Neutrophil (primary cell): ENCODE measurements at regions not wholly inside any gene's neighbourhood (a gene's known extent, or its start where the extent isn't known, plus 50 kb on each side); places are given as distances from the start of the nearest gene placed in this dataset.
"Not testable (repeated sequence)": the region's sequence is repeated elsewhere in the genome, so short reads cannot be mapped to it uniquely, and the experiment has no call there.

ENCODE experiments used
- H3K27ac ChIP-seq: fragments of 200-600 bp; sonication (generic); 2 replicates; pipeline ENCODE4 v1.5.1; 2016; ENCODE audit warnings: mild to moderate bottlenecking, moderate library complexity
- H3K27me3 ChIP-seq: fragments of 200-600 bp; sonication (generic); 2 replicates; pipeline ENCODE4 v1.6.0; 2016; ENCODE audit warnings: mild to moderate bottlenecking
- H3K36me3 ChIP-seq: fragments of 200-600 bp; sonication (generic); 2 replicates; pipeline ENCODE4 v1.5.1; 2017
- H3K4me1 ChIP-seq, 2 experiments: fragments of 200-600 bp in 1 of 2; sonication (generic) in 1 of 2; 1 replicate in 1 of 2; 2 replicates in 1 of 2; pipeline versions ENCODE4 v1.5.1 to v1.6.1; 2013 to 2016; ENCODE audit warnings: low read depth in 1 of 2, low read length in 1 of 2, mild to moderate bottlenecking in 1 of 2, moderate library complexity in 1 of 2; ENCODE audit not compliant: control insufficient read depth in 1 of 2, insufficient read depth in 1 of 2
- H3K4me3 ChIP-seq, 2 experiments: fragments of 200-600 bp in 1 of 2; sonication (generic) in 1 of 2; 1 replicate in 1 of 2; 2 replicates in 1 of 2; pipeline ENCODE4 v1.5.1; 2013 to 2016; ENCODE audit warnings: low read depth in 1 of 2, low read length in 1 of 2, mild to moderate bottlenecking in 1 of 2, moderate library complexity in 1 of 2
- H3K9me3 ChIP-seq: fragments of 200-600 bp; sonication (generic); 2 replicates; pipeline ENCODE4 v1.5.1; 2016
- TF ChIP-seq, protein P1 (sequence below): fragments of 200-600 bp; sonication (generic); IDR thresholded peaks from 2 replicates; pipeline ENCODE4 v1.5.1; 2016; ENCODE audit warnings: antibody characterized with exemption

DNA sequence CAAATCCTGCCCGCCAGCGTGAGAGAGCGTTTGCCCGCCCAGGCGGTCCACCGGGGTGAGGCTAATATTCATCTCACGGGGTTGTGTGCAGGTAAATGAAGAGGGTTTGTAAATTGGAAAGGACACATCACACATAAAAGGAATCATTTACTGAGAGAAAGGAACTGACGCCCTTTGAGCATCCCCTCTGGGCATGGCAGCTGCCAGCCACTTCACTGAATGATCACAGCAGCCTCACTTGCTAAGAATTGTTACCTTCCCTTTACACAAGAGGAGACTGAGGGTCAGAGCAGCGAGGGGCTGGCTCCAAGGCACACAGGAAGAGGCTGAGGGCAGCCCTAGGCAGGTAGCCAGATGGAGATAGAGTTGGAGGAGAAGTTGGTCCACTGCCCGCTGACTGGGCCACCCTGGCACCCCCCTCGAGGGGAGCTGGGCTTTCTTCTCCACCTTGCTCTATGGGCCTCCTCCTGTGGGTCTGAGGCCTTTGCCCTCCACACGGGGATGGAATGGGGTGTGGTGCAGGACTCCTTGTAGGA lies 96.0 kb downstream of the FOXD2 start:
- no peak overlapping the region for H3K4me3 ChIP-seq
- peaks cover 80% of the 10 kb centered on the region for H3K27me3 ChIP-seq
- no peaks in the 10 kb centered on the region for H3K9me3 ChIP-seq
- H3K4me1 ChIP-seq = no peaks in the 10 kb centered on the region
- H3K27ac ChIP-seq = no peak overlapping the region
- no peaks in the 10 kb centered on the region for H3K36me3 ChIP-seq
- TF ChIP-seq, protein P1, sequence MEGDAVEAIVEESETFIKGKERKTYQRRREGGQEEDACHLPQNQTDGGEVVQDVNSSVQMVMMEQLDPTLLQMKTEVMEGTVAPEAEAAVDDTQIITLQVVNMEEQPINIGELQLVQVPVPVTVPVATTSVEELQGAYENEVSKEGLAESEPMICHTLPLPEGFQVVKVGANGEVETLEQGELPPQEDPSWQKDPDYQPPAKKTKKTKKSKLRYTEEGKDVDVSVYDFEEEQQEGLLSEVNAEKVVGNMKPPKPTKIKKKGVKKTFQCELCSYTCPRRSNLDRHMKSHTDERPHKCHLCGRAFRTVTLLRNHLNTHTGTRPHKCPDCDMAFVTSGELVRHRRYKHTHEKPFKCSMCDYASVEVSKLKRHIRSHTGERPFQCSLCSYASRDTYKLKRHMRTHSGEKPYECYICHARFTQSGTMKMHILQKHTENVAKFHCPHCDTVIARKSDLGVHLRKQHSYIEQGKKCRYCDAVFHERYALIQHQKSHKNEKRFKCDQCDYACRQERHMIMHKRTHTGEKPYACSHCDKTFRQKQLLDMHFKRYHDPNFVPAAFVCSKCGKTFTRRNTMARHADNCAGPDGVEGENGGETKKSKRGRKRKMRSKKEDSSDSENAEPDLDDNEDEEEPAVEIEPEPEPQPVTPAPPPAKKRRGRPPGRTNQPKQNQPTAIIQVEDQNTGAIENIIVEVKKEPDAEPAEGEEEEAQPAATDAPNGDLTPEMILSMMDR = no peak

DNA sequence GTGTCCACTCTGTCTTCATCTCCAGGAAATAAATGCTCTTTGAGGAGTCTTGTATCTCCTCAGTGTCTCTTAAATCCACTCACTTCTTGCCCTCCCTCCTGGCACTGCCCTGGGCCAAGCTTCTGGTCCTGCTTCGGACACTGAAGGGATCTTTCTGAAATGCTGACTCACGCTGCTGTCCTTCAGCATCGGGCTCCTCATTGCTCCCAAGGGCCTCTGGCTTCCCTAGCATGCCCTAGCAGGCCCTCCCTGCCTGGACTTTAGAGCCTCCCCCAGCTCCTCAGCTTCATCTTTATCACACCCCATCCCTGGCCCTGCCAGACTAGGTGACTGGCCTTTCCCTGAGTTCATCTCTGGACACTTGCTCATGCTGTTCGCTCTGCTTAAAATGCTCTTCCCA lies 96.6 kb downstream of the FOXD2 start:
- Histone ChIP-seq H3K36me3 (no peaks in the 10 kb centered on the region), H3K27me3 (peaks cover 82% of the 10 kb centered on the region), H3K27ac (no peak overlapping the region), H3K4me3 (no peak overlapping the region), H3K9me3 (no peaks in the 10 kb centered on the region), H3K4me1 (no peaks in the 10 kb centered on the region)
- TF ChIP-seq, protein P1 = no peak

DNA sequence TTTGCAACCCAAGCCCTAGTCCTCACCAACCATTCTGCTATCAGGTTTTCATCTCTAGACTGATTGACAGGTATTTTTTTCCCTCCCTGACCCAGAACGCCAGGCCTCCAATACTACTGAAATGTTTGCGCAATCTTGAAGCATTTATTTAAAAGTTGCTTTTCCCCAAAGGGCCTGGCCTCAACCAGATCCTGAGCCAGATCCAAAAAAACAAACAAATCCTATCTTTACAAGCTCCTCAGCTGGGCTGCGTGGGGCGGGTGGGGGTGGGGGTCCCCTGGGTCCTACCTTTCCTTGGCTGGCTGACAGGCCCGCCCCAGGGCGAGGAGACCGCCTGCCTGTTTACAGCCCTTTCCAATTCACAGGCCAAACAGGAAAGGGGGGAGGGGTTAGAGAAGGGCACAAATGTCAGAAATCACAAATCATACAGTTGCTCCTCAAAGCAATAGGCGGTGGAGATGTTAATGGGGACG lies 98.8 kb downstream of the FOXD2 start:
- H3K4me3 ChIP-seq = no peak overlapping the region
- TF ChIP-seq, protein P1 = no peak
- H3K36me3 ChIP-seq = no peaks in the 10 kb centered on the region
- H3K4me1 ChIP-seq = no peaks in the 10 kb centered on the region
- H3K27me3 ChIP-seq = peaks cover 72% of the 10 kb centered on the region
- no peaks in the 10 kb centered on the region for H3K9me3 ChIP-seq
- no peak overlapping the region for H3K27ac ChIP-seq

DNA sequence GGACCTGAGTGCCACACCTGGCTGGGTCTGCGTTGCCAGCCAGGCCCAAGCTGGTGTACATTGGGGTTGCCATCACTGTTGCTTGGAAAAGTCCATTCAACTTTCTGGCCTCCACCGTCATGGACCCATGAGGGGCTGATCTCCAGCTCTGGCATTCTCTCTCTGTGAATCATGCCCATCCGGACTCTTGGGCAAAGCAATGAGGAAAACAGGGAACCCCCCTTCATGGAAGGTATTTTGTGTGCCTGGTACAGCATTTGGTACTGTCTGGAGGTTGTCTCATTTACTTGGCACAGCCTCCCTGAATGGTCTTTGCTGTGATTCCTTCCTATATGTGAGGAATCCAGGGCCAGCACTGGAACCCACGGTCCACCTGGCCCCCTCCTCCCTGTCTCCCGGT lies 99.4 kb downstream of the FOXD2 start:
- Histone ChIP-seq H3K9me3 (no peaks in the 10 kb centered on the region), H3K4me1 (no peaks in the 10 kb centered on the region), H3K36me3 (no peaks in the 10 kb centered on the region), H3K27me3 (peaks cover 66% of the 10 kb centered on the region), H3K27ac (no peak overlapping the region), H3K4me3 (no peak overlapping the region)
- TF ChIP-seq, protein P1 = no peak

DNA sequence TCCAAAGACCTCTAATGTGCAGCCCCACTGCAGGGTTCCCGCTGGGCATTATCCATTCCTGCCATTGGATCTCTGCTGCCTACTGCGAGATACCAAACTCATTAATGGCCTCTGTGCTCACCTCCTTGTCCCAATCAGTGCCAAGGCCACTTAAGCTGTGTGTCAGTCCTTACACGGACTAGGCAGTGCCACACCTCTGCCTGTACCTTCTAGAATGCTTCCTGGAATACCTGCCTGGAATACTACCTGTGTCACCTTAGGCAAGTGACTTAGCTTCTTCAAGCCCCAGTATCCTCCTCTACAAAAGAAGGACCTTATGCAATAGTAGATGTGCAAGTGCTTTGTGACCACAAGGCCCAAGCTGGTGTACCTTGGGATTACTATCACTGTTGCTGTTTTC lies 100.1 kb downstream of the FOXD2 start:
- TF ChIP-seq, protein P1 = no peak
- no peaks in the 10 kb centered on the region for H3K4me1 ChIP-seq
- H3K9me3 ChIP-seq = no peaks in the 10 kb centered on the region
- no peaks in the 10 kb centered on the region for H3K36me3 ChIP-seq
- H3K4me3 ChIP-seq = no peak overlapping the region
- no peak overlapping the region for H3K27ac ChIP-seq
- H3K27me3 ChIP-seq = peaks cover 59% of the 10 kb centered on the region

DNA sequence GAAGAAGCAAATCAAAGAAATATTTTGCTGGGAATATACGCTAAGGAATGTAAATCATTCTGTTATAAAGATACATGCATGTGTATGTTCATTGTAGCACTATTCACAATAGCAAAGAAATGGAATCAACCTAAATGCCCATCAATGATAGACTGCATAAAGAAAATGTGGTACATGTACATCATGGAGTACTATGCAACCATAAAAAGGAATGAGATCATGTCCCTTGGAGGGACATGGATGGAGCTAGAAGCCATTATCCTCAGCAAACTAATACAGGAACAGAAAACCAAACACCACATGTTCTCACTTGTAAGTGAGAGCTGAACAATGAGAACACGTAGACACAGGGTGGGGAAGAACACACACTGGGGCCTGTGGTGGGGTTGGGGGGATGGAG lies 100.7 kb downstream of the FOXD2 start:
- H3K27ac ChIP-seq, H3K9me3 ChIP-seq, H3K4me1 ChIP-seq, H3K4me3 ChIP-seq, H3K36me3 ChIP-seq: not testable (repeated sequence)
- peaks cover 53% of the 10 kb centered on the region for H3K27me3 ChIP-seq

DNA sequence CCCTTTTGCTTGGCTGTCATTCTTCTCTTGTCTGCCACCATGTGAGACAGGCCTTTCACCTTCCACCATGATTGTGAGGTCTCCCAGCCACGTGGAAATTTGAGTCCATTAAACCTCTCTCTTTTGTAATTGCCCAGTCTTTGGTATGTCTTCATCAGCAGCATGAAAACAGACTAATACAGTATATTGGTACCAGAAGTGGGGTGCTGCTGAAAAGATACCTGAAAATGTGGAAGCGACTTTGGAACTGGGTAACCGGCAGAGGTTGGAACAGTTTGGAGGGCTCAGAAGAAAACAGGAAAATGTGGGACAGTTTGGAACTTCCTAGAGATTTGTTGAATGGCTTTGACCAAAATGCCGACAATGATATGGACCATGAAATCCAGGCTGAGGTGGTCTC lies 103.9 kb downstream of the FOXD2 start:
- not testable (repeated sequence) for H3K36me3 ChIP-seq, H3K27ac ChIP-seq, H3K4me1 ChIP-seq, H3K4me3 ChIP-seq, H3K9me3 ChIP-seq
- H3K27me3 ChIP-seq = peaks cover 21% of the 10 kb centered on the region

DNA sequence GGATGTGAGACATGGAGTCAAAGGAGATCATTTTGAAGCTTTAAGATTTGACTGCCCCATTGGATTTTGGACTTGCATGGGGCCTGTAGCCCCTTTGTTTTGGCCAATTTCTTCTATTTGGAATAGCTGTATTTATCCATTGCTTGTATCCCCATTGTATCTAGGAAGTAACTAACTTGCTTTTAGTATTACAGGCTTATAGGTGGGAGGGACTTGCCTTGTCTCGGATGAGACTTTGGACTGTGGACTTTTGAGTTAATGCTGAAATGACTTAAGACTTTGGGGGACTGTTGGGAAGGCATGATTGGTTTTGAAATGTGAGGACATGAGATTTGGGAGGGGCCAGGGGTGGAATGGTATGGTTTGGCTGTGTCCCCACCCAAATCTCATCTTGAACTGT lies 105.2 kb downstream of the FOXD2 start:
- H3K36me3 ChIP-seq, H3K27ac ChIP-seq, H3K4me1 ChIP-seq, H3K4me3 ChIP-seq, H3K9me3 ChIP-seq: not testable (repeated sequence)
- peaks cover 13% of the 10 kb centered on the region for H3K27me3 ChIP-seq
